ENCODE measurements at regions not wholly inside any gene's neighbourhood (a gene's known extent, or its start where the extent isn't known, plus 50 kb on each side); places are given as distances from the start of the nearest gene placed in this dataset.

DNA sequence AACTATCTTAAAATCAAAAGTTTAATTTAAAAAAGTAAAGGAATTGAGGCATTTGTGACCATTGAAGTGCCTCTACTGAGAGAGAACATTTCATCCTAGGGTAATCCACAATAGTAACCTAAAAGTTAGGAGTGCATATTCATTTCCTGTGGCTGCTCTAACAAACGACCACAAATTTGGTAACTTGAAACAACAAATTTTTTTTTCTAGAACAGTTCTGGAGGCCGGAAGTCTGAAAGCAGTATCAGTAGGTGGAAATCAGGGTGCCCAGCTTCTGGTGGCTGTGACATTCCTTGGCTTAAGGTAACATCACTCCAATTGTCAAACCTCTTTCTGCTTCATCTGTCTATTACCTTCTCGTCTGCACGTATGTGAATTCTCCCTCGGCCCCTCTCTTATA is 67.1 kb upstream of the SSBP2 start:
- no peak for TF ChIP-seq POLR2AphosphoS5 (IDR thresholded peaks at IDR 0.05; ENCODE audit: low read depth)
- TF ChIP-seq, protein P1, sequence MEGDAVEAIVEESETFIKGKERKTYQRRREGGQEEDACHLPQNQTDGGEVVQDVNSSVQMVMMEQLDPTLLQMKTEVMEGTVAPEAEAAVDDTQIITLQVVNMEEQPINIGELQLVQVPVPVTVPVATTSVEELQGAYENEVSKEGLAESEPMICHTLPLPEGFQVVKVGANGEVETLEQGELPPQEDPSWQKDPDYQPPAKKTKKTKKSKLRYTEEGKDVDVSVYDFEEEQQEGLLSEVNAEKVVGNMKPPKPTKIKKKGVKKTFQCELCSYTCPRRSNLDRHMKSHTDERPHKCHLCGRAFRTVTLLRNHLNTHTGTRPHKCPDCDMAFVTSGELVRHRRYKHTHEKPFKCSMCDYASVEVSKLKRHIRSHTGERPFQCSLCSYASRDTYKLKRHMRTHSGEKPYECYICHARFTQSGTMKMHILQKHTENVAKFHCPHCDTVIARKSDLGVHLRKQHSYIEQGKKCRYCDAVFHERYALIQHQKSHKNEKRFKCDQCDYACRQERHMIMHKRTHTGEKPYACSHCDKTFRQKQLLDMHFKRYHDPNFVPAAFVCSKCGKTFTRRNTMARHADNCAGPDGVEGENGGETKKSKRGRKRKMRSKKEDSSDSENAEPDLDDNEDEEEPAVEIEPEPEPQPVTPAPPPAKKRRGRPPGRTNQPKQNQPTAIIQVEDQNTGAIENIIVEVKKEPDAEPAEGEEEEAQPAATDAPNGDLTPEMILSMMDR (IDR thresholded peaks at IDR 0.05; ENCODE audit: insufficient read depth, low read length): no peak
- no peak for TF ChIP-seq SPI1 (IDR thresholded peaks at IDR 0.05; ENCODE audit: borderline replicate concordance, low read depth)
- TF ChIP-seq GABPA (IDR thresholded peaks at IDR 0.05; ENCODE audit: low read depth): no peak
